NB4 (cell line): ENCODE measurements at regions not wholly inside any gene's neighbourhood (a gene's known extent, or its start where the extent isn't known, plus 50 kb on each side); places are given as distances from the start of the nearest gene placed in this dataset.

Experiments used
- MYC ChIP-seq: IDR thresholded peaks from 2 replicates; pipeline ENCODE4 v1.6.1; 2011; ENCODE audit warnings: low read depth, low read length
- POLR2A ChIP-seq: IDR thresholded peaks from 2 replicates; pipeline ENCODE4 v1.6.1; 2011; ENCODE audit warnings: mild to moderate bottlenecking; ENCODE audit not compliant: insufficient read length; ENCODE audit errors: extremely low read depth
- TF ChIP-seq, protein P1 (sequence below): IDR thresholded peaks from one replicate; pipeline ENCODE4 v1.5.1; 2012; ENCODE audit warnings: low read depth, low read length
- TF ChIP-seq, protein P2 (sequence below): IDR thresholded peaks from 2 replicates; pipeline ENCODE4 v1.6.1; 2011; ENCODE audit warnings: low read depth, low read length

DNA sequence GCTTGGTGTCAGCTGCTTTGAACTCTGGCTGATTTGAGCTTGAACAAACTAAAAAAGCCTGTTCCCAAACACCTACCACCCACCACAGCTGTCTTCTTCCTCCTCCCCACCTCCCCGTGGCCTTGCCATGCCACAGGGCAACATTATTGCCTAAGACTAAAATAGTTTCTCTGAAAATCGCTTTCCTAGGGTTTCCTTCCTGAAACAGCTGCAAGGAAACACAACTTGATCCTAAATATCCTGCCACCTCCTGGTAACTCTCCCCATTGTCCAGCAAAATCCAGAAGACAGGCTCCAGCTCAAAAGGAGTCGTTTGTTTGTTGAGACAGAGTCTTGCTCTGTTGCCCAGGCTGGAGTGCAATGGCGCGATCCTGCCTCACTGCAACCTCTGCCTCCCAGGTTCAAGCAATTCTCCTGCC lies 193.9 kb upstream of the TPM1 start:
- TF ChIP-seq, protein P1, sequence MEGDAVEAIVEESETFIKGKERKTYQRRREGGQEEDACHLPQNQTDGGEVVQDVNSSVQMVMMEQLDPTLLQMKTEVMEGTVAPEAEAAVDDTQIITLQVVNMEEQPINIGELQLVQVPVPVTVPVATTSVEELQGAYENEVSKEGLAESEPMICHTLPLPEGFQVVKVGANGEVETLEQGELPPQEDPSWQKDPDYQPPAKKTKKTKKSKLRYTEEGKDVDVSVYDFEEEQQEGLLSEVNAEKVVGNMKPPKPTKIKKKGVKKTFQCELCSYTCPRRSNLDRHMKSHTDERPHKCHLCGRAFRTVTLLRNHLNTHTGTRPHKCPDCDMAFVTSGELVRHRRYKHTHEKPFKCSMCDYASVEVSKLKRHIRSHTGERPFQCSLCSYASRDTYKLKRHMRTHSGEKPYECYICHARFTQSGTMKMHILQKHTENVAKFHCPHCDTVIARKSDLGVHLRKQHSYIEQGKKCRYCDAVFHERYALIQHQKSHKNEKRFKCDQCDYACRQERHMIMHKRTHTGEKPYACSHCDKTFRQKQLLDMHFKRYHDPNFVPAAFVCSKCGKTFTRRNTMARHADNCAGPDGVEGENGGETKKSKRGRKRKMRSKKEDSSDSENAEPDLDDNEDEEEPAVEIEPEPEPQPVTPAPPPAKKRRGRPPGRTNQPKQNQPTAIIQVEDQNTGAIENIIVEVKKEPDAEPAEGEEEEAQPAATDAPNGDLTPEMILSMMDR, result no peak
- no peak for TF ChIP-seq POLR2A
- TF ChIP-seq, protein P2, sequence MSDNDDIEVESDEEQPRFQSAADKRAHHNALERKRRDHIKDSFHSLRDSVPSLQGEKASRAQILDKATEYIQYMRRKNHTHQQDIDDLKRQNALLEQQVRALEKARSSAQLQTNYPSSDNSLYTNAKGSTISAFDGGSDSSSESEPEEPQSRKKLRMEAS, result no peak
- no peak for TF ChIP-seq MYC
